ENCODE measurements at regions not wholly inside any gene's neighbourhood (a gene's known extent, or its start where the extent isn't known, plus 50 kb on each side); places are given as distances from the start of the nearest gene placed in this dataset.
A peak's percentile ranks its signal among the peaks of the same experiment; 100 is the strongest.

DNA sequence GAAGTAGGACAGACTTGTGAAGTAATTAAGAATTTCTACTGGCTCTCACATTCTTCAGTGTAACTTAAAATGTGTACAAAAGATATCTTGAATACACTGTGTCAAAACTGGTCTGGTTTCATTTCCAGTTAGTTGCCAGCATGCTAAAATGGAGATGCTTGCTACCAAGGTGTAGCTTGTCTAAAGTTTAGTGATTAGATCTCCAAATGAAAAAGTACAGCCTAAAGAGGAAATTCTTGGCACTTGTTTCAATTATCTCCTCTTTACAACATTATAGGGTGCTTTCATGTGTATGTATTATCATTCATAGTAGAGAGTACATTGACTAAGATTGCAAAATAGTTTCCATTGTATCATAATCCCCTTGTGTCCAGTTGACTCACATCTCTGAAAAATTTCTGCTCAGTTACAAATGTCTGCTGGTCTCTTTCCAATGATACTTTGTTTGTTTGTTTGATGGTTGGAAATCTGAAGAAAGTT lies 97.3 kb upstream of the SPRY1 start:
- TF ChIP-seq CTCF (IDR thresholded peaks at IDR 0.05; ENCODE audit: unreplicated experiment): no peak
- Mint-ChIP-seq H3K27ac (ENCODE audit: low read depth, unreplicated experiment) (peak overlapping the region; percentile 10), H3K4me1 (ENCODE audit: insufficient read depth, unreplicated experiment) (no peaks in the 10 kb centered on the region), H3K36me3 (ENCODE audit: insufficient read depth, unreplicated experiment) (no peaks in the 10 kb centered on the region), H3K4me3 (ENCODE audit: unreplicated experiment) (no peak overlapping the region), H3K27me3 (ENCODE audit: insufficient read depth, unreplicated experiment) (no peaks in the 10 kb centered on the region), H3K9me3 (ENCODE audit: unreplicated experiment) (no peaks in the 10 kb centered on the region)
- CTCF ChIA-PET: interaction anchor here (1.4 kb wide), 1 partner anchor 8 kb away, joined by 3 read pairs; no protein-coding TSS in a partner anchor
- BruUV-seq (replicated peaks): no TSS peak
- DNase-seq (ENCODE audit: unreplicated experiment): peak; percentile 71
- intact Hi-C loops (cut with micrococcal nuclease): no loop called here
- POLR2A ChIA-PET: no interaction called here

- intact Hi-C loops (cut with micrococcal nuclease): no loop called here
- CTCF ChIA-PET: interaction anchor here (0.7 kb wide), 1 partner anchor 39 kb away, joined by 4 read pairs; no protein-coding TSS in a partner anchor
- DNase-seq (ENCODE audit: unreplicated experiment): no peak
- no peak for TF ChIP-seq CTCF (IDR thresholded peaks at IDR 0.05; ENCODE audit: unreplicated experiment)
- no peaks in the 10 kb centered on the region for H3K27me3 Mint-ChIP-seq (ENCODE audit: insufficient read depth, unreplicated experiment)
- H3K4me3 Mint-ChIP-seq (ENCODE audit: unreplicated experiment): no peak overlapping the region
- no peaks in the 10 kb centered on the region for H3K36me3 Mint-ChIP-seq (ENCODE audit: insufficient read depth, unreplicated experiment)
- no peaks in the 10 kb centered on the region for H3K9me3 Mint-ChIP-seq (ENCODE audit: unreplicated experiment)
- H3K4me1 Mint-ChIP-seq (ENCODE audit: insufficient read depth, unreplicated experiment): no peaks in the 10 kb centered on the region
- no TSS peak for BruUV-seq (replicated peaks)
- POLR2A ChIA-PET: no interaction called here
- H3K27ac Mint-ChIP-seq (ENCODE audit: low read depth, unreplicated experiment): peak overlapping the region; percentile 10
These were observed 96.2 kb upstream of the SPRY1 start for GRCh38 chr4:123300222-123301039.

DNA sequence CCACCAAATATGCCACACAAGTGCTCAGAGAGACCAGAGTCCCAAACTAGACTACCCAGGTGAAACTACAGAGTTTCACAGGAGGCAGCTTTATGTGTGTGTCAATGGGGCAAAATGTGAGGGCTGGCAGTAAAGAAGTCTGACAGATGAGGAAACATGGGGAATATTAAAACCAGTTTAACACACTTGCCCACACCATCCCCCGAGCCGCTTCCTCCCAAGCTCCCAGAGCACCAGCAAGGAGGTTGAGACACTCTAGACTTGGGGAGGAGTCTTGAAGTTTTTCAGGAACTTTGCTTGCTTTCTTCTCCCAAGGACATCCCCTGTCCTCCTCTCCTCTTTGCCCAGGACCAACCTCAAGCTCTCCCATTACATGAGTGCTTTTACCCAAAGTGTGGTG lies 94.7 kb upstream of the SPRY1 start:
- DNase-seq (ENCODE audit: unreplicated experiment): no peak
- H3K36me3 Mint-ChIP-seq (ENCODE audit: insufficient read depth, unreplicated experiment): no peaks in the 10 kb centered on the region
- no peak overlapping the region for H3K4me3 Mint-ChIP-seq (ENCODE audit: unreplicated experiment)
- no peaks in the 10 kb centered on the region for H3K27me3 Mint-ChIP-seq (ENCODE audit: insufficient read depth, unreplicated experiment)
- H3K4me1 Mint-ChIP-seq (ENCODE audit: insufficient read depth, unreplicated experiment): no peaks in the 10 kb centered on the region
- BruUV-seq (replicated peaks): no TSS peak
- ChIA-PET CTCF (no interaction called here), POLR2A (no interaction called here)
- intact Hi-C loops (cut with micrococcal nuclease): no loop called here
- TF ChIP-seq CTCF (IDR thresholded peaks at IDR 0.05; ENCODE audit: unreplicated experiment): no peak
- no peak overlapping the region for H3K27ac Mint-ChIP-seq (ENCODE audit: low read depth, unreplicated experiment)
- no peaks in the 10 kb centered on the region for H3K9me3 Mint-ChIP-seq (ENCODE audit: unreplicated experiment)

DNA sequence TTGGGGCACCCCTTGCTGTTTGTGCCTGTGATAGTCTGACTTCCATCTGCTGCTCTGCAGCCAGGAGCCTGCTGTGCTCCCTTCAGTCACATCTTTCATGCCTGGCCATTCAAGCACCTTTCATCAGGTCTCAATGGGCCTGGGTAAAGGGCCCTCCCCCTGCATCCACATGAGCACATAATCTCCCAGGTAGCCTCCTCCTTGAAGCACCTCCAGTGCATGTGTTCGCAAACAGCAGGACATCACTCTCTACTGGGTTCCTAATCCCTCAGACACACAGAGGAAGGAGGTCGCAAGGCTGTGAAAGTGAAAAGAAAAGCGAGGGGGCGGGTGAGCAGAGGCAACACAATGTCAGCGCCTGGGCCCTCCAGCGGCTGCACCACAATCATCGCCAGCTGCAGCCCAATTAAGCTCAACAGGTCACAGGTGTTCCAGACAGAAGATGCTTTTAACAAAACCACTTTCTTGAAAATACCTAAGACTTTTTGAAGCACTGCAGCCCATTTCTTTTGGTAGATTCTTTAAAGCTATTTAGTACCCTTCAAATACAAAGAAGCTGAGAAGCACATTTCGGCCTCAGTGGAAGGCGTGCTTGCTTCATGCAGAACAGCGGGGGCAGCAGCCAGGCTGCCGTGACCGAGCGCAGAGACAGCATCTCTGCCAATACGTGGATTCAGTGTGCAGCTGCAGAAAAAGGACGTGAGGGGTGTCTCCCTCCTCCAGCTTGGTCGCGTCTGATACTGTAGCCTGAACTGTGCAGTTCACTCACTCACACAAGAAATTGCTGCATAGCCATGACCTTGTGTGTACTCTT lies 92.2 kb upstream of the SPRY1 start:
- no peak for DNase-seq (ENCODE audit: unreplicated experiment)
- no peak overlapping the region for H3K27ac Mint-ChIP-seq (ENCODE audit: low read depth, unreplicated experiment)
- intact Hi-C loops (cut with micrococcal nuclease): no loop called here
- no peaks in the 10 kb centered on the region for H3K9me3 Mint-ChIP-seq (ENCODE audit: unreplicated experiment)
- no peak overlapping the region for H3K4me3 Mint-ChIP-seq (ENCODE audit: unreplicated experiment)
- TF ChIP-seq CTCF (IDR thresholded peaks at IDR 0.05; ENCODE audit: unreplicated experiment): no peak
- no peaks in the 10 kb centered on the region for H3K36me3 Mint-ChIP-seq (ENCODE audit: insufficient read depth, unreplicated experiment)
- no peaks in the 10 kb centered on the region for H3K27me3 Mint-ChIP-seq (ENCODE audit: insufficient read depth, unreplicated experiment)
- BruUV-seq (replicated peaks): no TSS peak
- CTCF ChIA-PET: interaction anchor here (0.6 to 1.2 kb wide), 3 partner anchors 13 to 384 kb away, joined by 3 to 4 read pairs (median 3); no protein-coding TSS in a partner anchor
- no peaks in the 10 kb centered on the region for H3K4me1 Mint-ChIP-seq (ENCODE audit: insufficient read depth, unreplicated experiment)
- POLR2A ChIA-PET: interaction anchor here (0.9 to 1.3 kb wide), 2 partner anchors 11 to 21 kb away, joined by 3 to 5 read pairs; no protein-coding TSS in a partner anchor

All from MCF 10A (cell line).